CD4-positive, alpha-beta T cell (primary cell): ENCODE measurements at regions not wholly inside any gene's neighbourhood (a gene's known extent, or its start where the extent isn't known, plus 50 kb on each side); places are given as distances from the start of the nearest gene placed in this dataset.

Experiments
- ATAC-seq: fragments of 200-7000 bp; cut with Tn5 transposase; one replicate; pipeline ENCODE4 v1.10.0; 2022; ENCODE audit warnings: mild to moderate bottlenecking; ENCODE audit not compliant: poor library complexity
- CTCF ChIA-PET: fragments of 350-600 bp; sonication (Branson Sonifier 250); formaldehyde crosslinking; loops from one replicate; lab custom pipeline; 2021; ENCODE audit warnings: antibody characterized with exemption, inconsistent platforms; lab: Charles Lee
- POLR2A ChIA-PET: fragments of 350-600 bp; sonication (Branson Sonifier 250); formaldehyde crosslinking; loops from one replicate; lab custom pipeline; 2021; ENCODE audit warnings: antibody characterized with exemption, inconsistent platforms; lab: Charles Lee
- DNase-seq, 14 experiments: peaks; one replicate each; pipeline ENCODE4 v3.0.0-alpha.2; 2013 to 2020; ENCODE audit warnings: mixed read lengths in 2 of 14
- H3K27ac ChIP-seq, 2 donors: one replicate each; pipeline versions ENCODE4 v1.5.1 to v1.7.0; 2013; ENCODE audit warnings: low read length in 2 of 2, low read depth in 1 of 2, mild to moderate bottlenecking in 1 of 2
- H3K27me3 ChIP-seq, 2 experiments: 1 replicate in 1 of 2; 2 replicates in 1 of 2; pipeline versions ENCODE4 v1.6.1 to v1.7.0; 2013; ENCODE audit warnings: low read length in 2 of 2, control low read depth in 1 of 2, mild to moderate bottlenecking in 1 of 2, moderate library complexity in 1 of 2; ENCODE audit not compliant: insufficient read depth in 2 of 2, control insufficient read depth in 1 of 2
- H3K36me3 ChIP-seq: one replicate; pipeline ENCODE4 v1.6.1; 2013; ENCODE audit warnings: low read length, control low read depth; ENCODE audit not compliant: insufficient read depth
- H3K4me1 ChIP-seq: one replicate; pipeline ENCODE4 v1.6.1; 2013; ENCODE audit warnings: low read length, control low read depth; ENCODE audit not compliant: insufficient read depth
- H3K4me3 ChIP-seq: one replicate; pipeline ENCODE4 v1.5.1; 2013; ENCODE audit warnings: mild to moderate bottlenecking, low read length, moderate library complexity
- H3K9me3 ChIP-seq, 2 experiments: 1 replicate in 1 of 2; 2 replicates in 1 of 2; pipeline versions ENCODE4 v1.6.1 to v1.7.0; 2013; ENCODE audit warnings: low read length in 2 of 2, mild to moderate bottlenecking in 2 of 2, control low read depth in 1 of 2, moderate library complexity in 1 of 2; ENCODE audit not compliant: control insufficient read depth in 1 of 2, insufficient read depth in 1 of 2
- H3K27ac Mint-ChIP-seq: one replicate; pipeline ENCODE4 v1.8.0; 2020; ENCODE audit warnings: mixed read lengths
- H3K27me3 Mint-ChIP-seq: one replicate; pipeline ENCODE4 v1.8.0; 2021; ENCODE audit warnings: mixed read lengths
- H3K36me3 Mint-ChIP-seq: one replicate; pipeline ENCODE4 v1.8.0; 2021; ENCODE audit warnings: low read depth, mixed read lengths
- H3K4me1 Mint-ChIP-seq: one replicate; pipeline ENCODE4 v1.8.0; 2021; ENCODE audit warnings: low read depth, mixed read lengths
- H3K4me3 Mint-ChIP-seq: one replicate; pipeline ENCODE4 v1.8.0; 2020; ENCODE audit warnings: mild to moderate bottlenecking, mixed read lengths
- H3K9me3 Mint-ChIP-seq: one replicate; pipeline ENCODE4 v1.8.0; 2020; ENCODE audit warnings: mixed read lengths
- CTCF ChIP-seq: fragments of 200-600 bp; IDR thresholded peaks from one replicate; pipeline ENCODE4 v1.8.0; 2022; ENCODE audit warnings: antibody characterized with exemption, mild to moderate bottlenecking
- intact Hi-C, 2 experiments: fragments of 100-400 bp; cut with DNase I in 1 of 2; cut with micrococcal nuclease in 1 of 2; formaldehyde crosslinking; loops; one replicate each; pipeline versions ENCODE4 v1.15.1 to v1.9.0; 2023 to 2025; cut with DNase I, micrococcal nuclease

GRCh38 chr10:81136261-81136660 is 598.6 kb downstream of the SH2D4B start:
- Mint-ChIP-seq H3K9me3 (peaks cover 6% of the 10 kb centered on the region), H3K36me3 (no peaks in the 10 kb centered on the region), H3K27me3 (no peaks in the 10 kb centered on the region), H3K27ac (no peak overlapping the region), H3K4me1 (no peaks in the 10 kb centered on the region), H3K4me3 (no peak overlapping the region)
- H3K36me3 ChIP-seq: no peaks in the 10 kb centered on the region
- intact Hi-C loops: no loop called here
- POLR2A ChIA-PET: no interaction called here
- H3K9me3 ChIP-seq: peaks cover 0 to 7% of the 10 kb centered on the region in 2 experiments
- no peak overlapping the region for H3K4me3 ChIP-seq
- no peaks in the 10 kb centered on the region for H3K27me3 ChIP-seq
- TF ChIP-seq CTCF: no peak
- no peaks in the 10 kb centered on the region for H3K4me1 ChIP-seq
- CTCF ChIA-PET: no interaction called here
- no peak for DNase-seq
- H3K27ac ChIP-seq: no peak overlapping the region
- ATAC-seq: no peak

GRCh38 chr10:81145975-81146374 is 608.3 kb downstream of the SH2D4B start:
- ATAC-seq: no peak
- Mint-ChIP-seq H3K36me3 (no peaks in the 10 kb centered on the region), H3K9me3 (no peaks in the 10 kb centered on the region), H3K4me1 (no peaks in the 10 kb centered on the region), H3K4me3 (no peak overlapping the region), H3K27ac (no peak overlapping the region), H3K27me3 (no peaks in the 10 kb centered on the region)
- no peak for DNase-seq
- H3K4me1 ChIP-seq: no peaks in the 10 kb centered on the region
- H3K27ac ChIP-seq: no peak overlapping the region
- no peak for TF ChIP-seq CTCF
- no peaks in the 10 kb centered on the region for H3K36me3 ChIP-seq
- intact Hi-C loops: no loop called here
- ChIA-PET CTCF (no interaction called here), POLR2A (no interaction called here)
- H3K27me3 ChIP-seq: no peaks in the 10 kb centered on the region
- no peak overlapping the region for H3K4me3 ChIP-seq
- H3K9me3 ChIP-seq: no peaks in the 10 kb centered on the region

- H3K27me3 ChIP-seq: no peaks in the 10 kb centered on the region
- POLR2A ChIA-PET: no interaction called here
- no peak for ATAC-seq
Measured at GRCh38 chr10:81146436-81146835, 608.7 kb downstream of the SH2D4B start.

More at GRCh38 chr10:81146436-81146835, 608.7 kb downstream of the SH2D4B start:
- Histone ChIP-seq H3K9me3 (no peaks in the 10 kb centered on the region), H3K4me3 (no peak overlapping the region), H3K4me1 (no peaks in the 10 kb centered on the region), H3K36me3 (no peaks in the 10 kb centered on the region), H3K27ac (no peak overlapping the region)
- Mint-ChIP-seq H3K36me3 (no peaks in the 10 kb centered on the region), H3K27me3 (no peaks in the 10 kb centered on the region), H3K4me3 (no peak overlapping the region), H3K9me3 (no peaks in the 10 kb centered on the region), H3K4me1 (no peaks in the 10 kb centered on the region), H3K27ac (no peak overlapping the region)
- CTCF ChIA-PET: no interaction called here
- no peak for DNase-seq
- no peak for TF ChIP-seq CTCF
- intact Hi-C loops: no loop called here
